ENCODE measurements at regions not wholly inside any gene's neighbourhood (a gene's known extent, or its start where the extent isn't known, plus 50 kb on each side); places are given as distances from the start of the nearest gene placed in this dataset.

DNA sequence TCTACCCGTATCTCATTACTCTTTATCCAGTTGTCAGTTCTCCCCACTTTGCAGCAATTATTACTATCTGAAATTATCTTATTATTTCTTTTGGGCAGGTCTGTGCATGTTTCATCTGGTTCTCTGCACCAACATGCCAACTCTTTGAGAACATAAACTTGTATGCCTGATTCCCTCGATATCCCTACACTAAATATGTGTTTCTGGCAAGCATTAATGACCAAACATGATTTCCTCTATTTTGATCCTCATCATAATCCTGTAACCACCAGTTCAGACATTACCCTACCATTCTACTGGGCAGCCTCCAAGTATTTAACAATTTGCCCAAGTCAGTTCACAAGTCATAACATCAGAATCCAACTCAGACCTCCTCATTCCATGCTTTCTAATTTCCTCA is 426.1 kb downstream of the FOXO1 start:
- TF ChIP-seq, protein P1, sequence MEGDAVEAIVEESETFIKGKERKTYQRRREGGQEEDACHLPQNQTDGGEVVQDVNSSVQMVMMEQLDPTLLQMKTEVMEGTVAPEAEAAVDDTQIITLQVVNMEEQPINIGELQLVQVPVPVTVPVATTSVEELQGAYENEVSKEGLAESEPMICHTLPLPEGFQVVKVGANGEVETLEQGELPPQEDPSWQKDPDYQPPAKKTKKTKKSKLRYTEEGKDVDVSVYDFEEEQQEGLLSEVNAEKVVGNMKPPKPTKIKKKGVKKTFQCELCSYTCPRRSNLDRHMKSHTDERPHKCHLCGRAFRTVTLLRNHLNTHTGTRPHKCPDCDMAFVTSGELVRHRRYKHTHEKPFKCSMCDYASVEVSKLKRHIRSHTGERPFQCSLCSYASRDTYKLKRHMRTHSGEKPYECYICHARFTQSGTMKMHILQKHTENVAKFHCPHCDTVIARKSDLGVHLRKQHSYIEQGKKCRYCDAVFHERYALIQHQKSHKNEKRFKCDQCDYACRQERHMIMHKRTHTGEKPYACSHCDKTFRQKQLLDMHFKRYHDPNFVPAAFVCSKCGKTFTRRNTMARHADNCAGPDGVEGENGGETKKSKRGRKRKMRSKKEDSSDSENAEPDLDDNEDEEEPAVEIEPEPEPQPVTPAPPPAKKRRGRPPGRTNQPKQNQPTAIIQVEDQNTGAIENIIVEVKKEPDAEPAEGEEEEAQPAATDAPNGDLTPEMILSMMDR (IDR thresholded peaks at IDR 0.05; ENCODE audit: low read length) = no peak
- TF ChIP-seq EZH2 (IDR thresholded peaks at IDR 0.05; ENCODE audit: borderline replicate concordance, low read length) = no peak
